ENCODE measurements at regions not wholly inside any gene's neighbourhood (a gene's known extent, or its start where the extent isn't known, plus 50 kb on each side); places are given as distances from the start of the nearest gene placed in this dataset.

- Histone ChIP-seq H3K27me3 (ENCODE audit: control insufficient read depth, insufficient read depth, low read length, poor library complexity, severe bottlenecking) (no peaks in the 10 kb centered on the region), H3K36me3 (ENCODE audit: control insufficient read depth, insufficient read depth, low read length) (no peaks in the 10 kb centered on the region), H3K27ac (ENCODE audit: low read depth, low read length) (no peak overlapping the region), H3K9me3 (ENCODE audit: control insufficient read depth, low read length) (no peaks in the 10 kb centered on the region), H3K9ac (ENCODE audit: extremely low read depth, low read length, poor library complexity, severe bottlenecking) (no peak overlapping the region), H3K4me1 (ENCODE audit: control insufficient read depth, insufficient read depth, low read length) (peaks cover 3% of the 10 kb centered on the region), H3K4me3 (ENCODE audit: low read length) (no peak overlapping the region)
- Mint-ChIP-seq H3K4me3 (no peak overlapping the region), H3K9me3 (no peaks in the 10 kb centered on the region), H3K27me3 (ENCODE audit: insufficient read depth) (peaks cover 4% of the 10 kb centered on the region), H3K4me1 (peaks cover 10% of the 10 kb centered on the region), H3K27ac (no peak overlapping the region), H3K36me3 (ENCODE audit: low read depth) (no peaks in the 10 kb centered on the region)
- DNase-seq = no peak
- no peak for TF ChIP-seq CTCF (conservative IDR thresholded peaks at IDR 0.05)
- 92 to 93% methylated on average over 4 of the region's 4 CpGs for WGBS, 2 experiments (ENCODE audit: insufficient coverage in 1 of 2, insufficient read length in 1 of 2)
Observed at GRCh38 chr1:94714552-94714951, 105.6 kb upstream of the SLC44A3 start.

- peaks cover 4% of the 10 kb centered on the region for H3K27me3 Mint-ChIP-seq (ENCODE audit: insufficient read depth)
- no peak for TF ChIP-seq CTCF (conservative IDR thresholded peaks at IDR 0.05)
- WGBS, 2 experiments (ENCODE audit: insufficient coverage in 1 of 2, insufficient read length in 1 of 2) = 93 to 100% methylated on average over 2 to 5 of the region's 5 CpGs
- H3K4me3 ChIP-seq (ENCODE audit: low read length) = no peak overlapping the region
- no peaks in the 10 kb centered on the region for H3K36me3 Mint-ChIP-seq (ENCODE audit: low read depth)
- H3K4me1 ChIP-seq (ENCODE audit: control insufficient read depth, insufficient read depth, low read length) = peaks cover 3% of the 10 kb centered on the region
- H3K36me3 ChIP-seq (ENCODE audit: control insufficient read depth, insufficient read depth, low read length) = no peaks in the 10 kb centered on the region
- peaks cover 10% of the 10 kb centered on the region for H3K4me1 Mint-ChIP-seq
- H3K9me3 Mint-ChIP-seq = no peaks in the 10 kb centered on the region
- H3K9me3 ChIP-seq (ENCODE audit: control insufficient read depth, low read length) = no peaks in the 10 kb centered on the region
- no peak overlapping the region for H3K4me3 Mint-ChIP-seq
- DNase-seq = no peak
- H3K27ac ChIP-seq (ENCODE audit: low read depth, low read length) = no peak overlapping the region
- peak overlapping the region; percentile 19 for H3K27ac Mint-ChIP-seq
- no peak overlapping the region for H3K9ac ChIP-seq (ENCODE audit: extremely low read depth, low read length, poor library complexity, severe bottlenecking)
- H3K27me3 ChIP-seq (ENCODE audit: control insufficient read depth, insufficient read depth, low read length, poor library complexity, severe bottlenecking) = no peaks in the 10 kb centered on the region
Observed at GRCh38 chr1:94714152-94714551, 106.0 kb upstream of the SLC44A3 start.

DNA sequence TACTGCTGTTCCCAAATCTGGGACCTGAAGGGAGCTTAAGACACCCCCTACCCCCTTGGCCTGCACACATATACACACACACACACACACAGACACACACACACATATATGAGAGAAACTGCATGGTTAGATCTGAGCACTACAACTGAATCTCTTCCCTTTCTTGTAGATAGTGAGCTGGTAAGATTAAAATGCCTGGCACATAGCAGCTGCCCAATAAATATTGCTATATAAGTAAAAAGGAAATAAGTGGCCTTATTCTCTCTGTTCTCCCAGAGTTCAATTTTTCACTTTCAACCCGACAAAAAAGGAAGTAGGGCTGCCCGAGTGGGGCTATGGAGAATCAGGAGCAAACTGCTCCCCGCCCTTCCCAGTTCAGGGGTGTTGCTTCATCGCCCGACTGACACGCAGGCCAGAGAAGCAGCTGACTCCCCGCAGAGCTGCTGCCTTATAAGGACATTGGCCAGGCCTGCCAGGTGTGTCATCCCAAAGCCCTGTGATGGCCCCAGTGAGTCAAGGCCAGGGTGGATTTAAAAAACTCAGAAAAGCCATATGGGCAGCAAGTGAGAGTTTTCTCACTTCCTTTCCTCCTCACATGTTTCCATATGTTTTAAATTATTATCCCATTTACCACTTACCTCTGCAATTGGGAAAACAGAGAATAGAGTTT, 106.5 kb upstream of the SLC44A3 start:
- Histone ChIP-seq H3K9me3 (ENCODE audit: control insufficient read depth, low read length) (no peaks in the 10 kb centered on the region), H3K36me3 (ENCODE audit: control insufficient read depth, insufficient read depth, low read length) (no peaks in the 10 kb centered on the region), H3K4me3 (ENCODE audit: low read length) (no peak overlapping the region), H3K27me3 (ENCODE audit: control insufficient read depth, insufficient read depth, low read length, poor library complexity, severe bottlenecking) (no peaks in the 10 kb centered on the region), H3K27ac (ENCODE audit: low read depth, low read length) (no peak overlapping the region), H3K9ac (ENCODE audit: extremely low read depth, low read length, poor library complexity, severe bottlenecking) (no peak overlapping the region), H3K4me1 (ENCODE audit: control insufficient read depth, insufficient read depth, low read length) (peaks cover 3% of the 10 kb centered on the region)
- 46 to 48% methylated on average over 7 of the region's 7 CpGs for WGBS, 2 experiments (ENCODE audit: insufficient coverage in 1 of 2, insufficient read length in 1 of 2)
- Mint-ChIP-seq H3K9me3 (no peaks in the 10 kb centered on the region), H3K4me3 (no peak overlapping the region), H3K27me3 (ENCODE audit: insufficient read depth) (peaks cover 4% of the 10 kb centered on the region), H3K27ac (peak overlapping the region; percentile 40), H3K4me1 (peaks cover 10% of the 10 kb centered on the region), H3K36me3 (ENCODE audit: low read depth) (no peaks in the 10 kb centered on the region)
- peak; percentile 94 for DNase-seq
- TF ChIP-seq CTCF (conservative IDR thresholded peaks at IDR 0.05) = no peak

Measured in endodermal cell (in vitro differentiated cells).